Stimulated activated CD4-positive, alpha-beta T cell treated with anti-CD3 and anti-CD28 coated beads, Interleukin-12 subunit alpha, Interleukin-12 subunit beta, amount 100 ng/mL, for 4 hours (primary cell): ENCODE measurements at regions not wholly inside any gene's neighbourhood (a gene's known extent, or its start where the extent isn't known, plus 50 kb on each side); places are given as distances from the start of the nearest gene placed in this dataset.

Experiments used
- DNase-seq: peaks from one replicate; pipeline ENCODE4 v3.0.0-alpha.2; 2020

GRCh38 chr3:187978433-187979011 is 175.4 kb upstream of the LPP start:
- no peak for DNase-seq

GRCh38 chr3:187979564-187979963 is 174.4 kb upstream of the LPP start:
- DNase-seq = no peak

GRCh38 chr3:187980861-187981260 is 173.1 kb upstream of the LPP start:
- no peak for DNase-seq

GRCh38 chr3:187982142-187982541 is 171.8 kb upstream of the LPP start:
- DNase-seq = no peak

GRCh38 chr3:187983484-187984124 is 170.4 kb upstream of the LPP start:
- no peak for DNase-seq

GRCh38 chr3:187985647-187986046 is 168.3 kb upstream of the LPP start:
- no peak for DNase-seq

- DNase-seq = peak; percentile 33
Observed at GRCh38 chr3:187986514-187986934, 167.4 kb upstream of the LPP start.

- no peak for DNase-seq
Observed at GRCh38 chr3:187987187-187987586, 166.8 kb upstream of the LPP start.

GRCh38 chr3:187987924-187988323 is 166.0 kb upstream of the LPP start:
- peak; percentile 45 for DNase-seq

- no peak for DNase-seq
Observed at GRCh38 chr3:187989575-187990153, 164.3 kb upstream of the LPP start.

GRCh38 chr3:187992609-187993008 is 161.3 kb upstream of the LPP start:
- no peak for DNase-seq

GRCh38 chr3:187994221-187995042 is 159.5 kb upstream of the LPP start:
- DNase-seq = no peak

- no peak for DNase-seq
Observed at GRCh38 chr3:187995043-187995400, 158.9 kb upstream of the LPP start.

GRCh38 chr3:187995667-187996066 is 158.3 kb upstream of the LPP start:
- DNase-seq = no peak

GRCh38 chr3:187996609-187997008 is 157.3 kb upstream of the LPP start:
- DNase-seq = no peak

GRCh38 chr3:187997490-187997889 is 156.5 kb upstream of the LPP start:
- DNase-seq = no peak

GRCh38 chr3:187997946-187998561 is 155.9 kb upstream of the LPP start:
- DNase-seq = no peak

GRCh38 chr3:187998611-187999010 is 155.3 kb upstream of the LPP start:
- no peak for DNase-seq

GRCh38 chr3:187999821-188000220 is 154.1 kb upstream of the LPP start:
- DNase-seq = no peak

GRCh38 chr3:188000361-188000861 is 153.5 kb upstream of the LPP start:
- no peak for DNase-seq

- DNase-seq = no peak
Observed at GRCh38 chr3:188001093-188001492, 152.9 kb upstream of the LPP start.

GRCh38 chr3:188001926-188002325 is 152.0 kb upstream of the LPP start:
- DNase-seq = no peak

- DNase-seq = no peak
Observed at GRCh38 chr3:188002626-188003138, 151.3 kb upstream of the LPP start.
